Posterior cingulate gyrus (tissue), 11 donors: ENCODE measurements at regions not wholly inside any gene's neighbourhood (a gene's known extent, or its start where the extent isn't known, plus 50 kb on each side); places are given as distances from the start of the nearest gene placed in this dataset.

Experiments
- DNase-seq, 10 donors: peaks; one replicate each; pipeline versions ENCODE4 v3.0.0 to v3.0.0-alpha.2; 2020 to 2021; ENCODE audit warnings: mixed read lengths in 3 of 10
- intact Hi-C: fragments of 100-400 bp; cut with DNase I; formaldehyde crosslinking; loops from one replicate; pipeline ENCODE4 v1.15.1; 2023

GRCh38 chr5:2047341-2047927, 164.7 kb upstream of the IRX4 start:
- DNase-seq, result no peak
- intact Hi-C loops, result no loop called here

DNA sequence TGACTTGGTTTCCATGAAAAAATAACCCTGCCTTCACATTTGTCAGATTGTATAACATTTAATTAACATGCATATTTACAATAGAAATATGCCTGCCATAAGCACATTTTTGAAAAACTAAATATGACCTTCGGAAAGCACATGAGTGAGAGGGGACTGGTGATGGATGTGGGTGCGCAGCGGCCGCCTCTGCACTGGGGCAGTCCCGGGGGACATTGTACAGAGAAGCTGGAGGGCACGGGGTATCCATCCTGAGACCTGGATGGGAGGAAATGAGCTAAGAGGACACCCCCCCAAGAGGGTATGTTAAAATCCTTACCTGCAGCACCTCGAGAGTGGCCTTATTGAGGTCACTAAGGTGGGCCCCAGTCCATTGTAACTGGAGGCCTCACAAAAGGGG, 161.3 kb upstream of the IRX4 start:
- intact Hi-C loops, result no loop called here
- DNase-seq, result no peak

- peak in 1 of 10 donors; percentile 70 for DNase-seq
- intact Hi-C loops, result loop anchor here (5.0 kb wide), 1 partner anchor 377 kb away; no protein-coding TSS in a partner anchor
Measured at GRCh38 chr5:2039180-2039531, 156.4 kb upstream of the IRX4 start.

GRCh38 chr5:2038321-2039179, 155.8 kb upstream of the IRX4 start:
- peak; percentile 35 to 95 (median 62) for DNase-seq
- intact Hi-C loops, result loop anchor here (5.0 kb wide), 1 partner anchor 376 kb away; no protein-coding TSS in a partner anchor

GRCh38 chr5:2036885-2037284, 154.2 kb upstream of the IRX4 start:
- no peak for DNase-seq
- intact Hi-C loops, result loop anchor here (5.0 kb wide), 1 partner anchor 375 kb away; no protein-coding TSS in a partner anchor

DNA sequence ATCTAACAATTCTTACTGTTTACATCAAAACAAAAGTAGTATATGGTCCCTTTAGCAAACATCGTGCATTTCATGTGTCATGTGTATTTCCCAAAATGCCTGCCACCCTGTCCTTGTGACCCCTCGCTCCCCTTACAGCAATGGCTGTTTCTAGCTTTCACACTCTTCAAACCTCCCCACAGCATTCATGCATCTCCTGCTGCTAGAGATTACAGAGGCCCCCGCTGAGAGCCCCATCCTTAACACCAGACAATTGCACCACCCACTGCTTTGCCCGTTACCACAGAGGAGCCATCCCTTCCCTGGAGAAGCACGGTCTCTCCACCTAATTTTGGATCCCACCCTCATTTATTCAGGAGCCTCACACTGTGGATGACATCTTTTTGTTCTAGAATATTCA, 149.7 kb upstream of the IRX4 start:
- intact Hi-C loops, result no loop called here

GRCh38 chr5:2031581-2031980, 148.9 kb upstream of the IRX4 start:
- intact Hi-C loops, result no loop called here
- DNase-seq, result no peak

More for the DNA sequence above, 149.7 kb upstream of the IRX4 start:
- no peak for DNase-seq

GRCh38 chr5:2030131-2030530, 147.4 kb upstream of the IRX4 start:
- no peak for DNase-seq
- intact Hi-C loops, result no loop called here

DNA sequence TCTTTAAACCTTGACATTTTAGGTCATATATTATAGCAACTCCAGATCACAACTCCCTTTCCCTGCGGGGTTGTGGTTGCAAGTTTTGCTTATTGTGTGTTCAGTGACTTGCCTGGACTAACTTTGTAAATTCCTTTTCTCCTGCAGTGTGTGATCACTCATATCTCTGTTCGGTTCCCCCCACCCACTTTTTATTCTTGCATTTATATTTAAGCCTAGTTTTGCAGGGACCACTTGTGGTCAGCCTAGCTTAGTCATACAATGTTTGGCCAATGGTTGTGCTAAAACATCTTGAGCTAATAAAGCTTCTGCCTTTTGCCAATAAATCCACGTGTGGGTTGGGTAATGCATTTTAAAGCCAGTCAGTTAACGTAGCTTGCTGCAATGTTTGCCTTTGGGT, 146.5 kb upstream of the IRX4 start:
- DNase-seq, result no peak
- intact Hi-C loops, result no loop called here

DNA sequence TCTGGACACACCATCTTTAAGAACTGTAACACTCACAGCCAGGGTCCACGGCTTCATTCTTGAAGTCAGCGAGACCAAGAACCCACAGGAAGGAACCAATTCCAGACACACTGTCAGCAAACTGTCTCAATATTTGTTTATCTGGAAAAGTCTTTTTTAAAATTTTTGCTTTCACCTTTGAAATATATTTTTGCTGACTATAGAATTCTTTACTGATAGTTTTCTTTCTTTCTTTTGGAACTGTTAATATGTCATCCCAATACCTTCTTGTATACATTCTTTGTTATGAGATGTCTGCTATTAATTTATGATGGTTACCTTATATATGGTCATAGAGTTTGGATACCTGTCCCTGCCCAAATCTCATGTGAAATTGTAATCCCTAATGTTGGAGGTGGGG, 145.1 kb upstream of the IRX4 start:
- intact Hi-C loops, result no loop called here
- no peak for DNase-seq

- intact Hi-C loops, result no loop called here
- no peak for DNase-seq
Measured at GRCh38 chr5:2024986-2025721, 142.4 kb upstream of the IRX4 start.

DNA sequence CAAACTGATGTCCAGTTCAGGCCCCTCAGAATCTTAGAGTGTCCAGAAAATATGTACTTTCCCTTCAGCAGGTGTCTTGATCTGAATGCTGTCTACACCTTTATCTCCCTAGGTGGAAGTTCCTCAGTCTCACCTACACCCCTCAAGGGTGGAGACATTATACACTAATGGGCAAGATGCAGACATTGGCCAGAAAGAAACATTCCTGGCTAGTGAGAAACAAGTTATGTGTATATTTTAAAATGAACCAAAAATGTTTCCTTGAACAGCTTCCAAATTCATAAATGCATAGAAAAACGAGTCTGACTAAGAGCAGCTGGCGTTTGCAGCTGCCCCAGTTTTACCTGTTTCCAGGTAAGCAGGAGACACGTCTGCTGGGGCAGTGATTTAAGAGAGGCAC, 140.5 kb upstream of the IRX4 start:
- intact Hi-C loops, result no loop called here

DNA sequence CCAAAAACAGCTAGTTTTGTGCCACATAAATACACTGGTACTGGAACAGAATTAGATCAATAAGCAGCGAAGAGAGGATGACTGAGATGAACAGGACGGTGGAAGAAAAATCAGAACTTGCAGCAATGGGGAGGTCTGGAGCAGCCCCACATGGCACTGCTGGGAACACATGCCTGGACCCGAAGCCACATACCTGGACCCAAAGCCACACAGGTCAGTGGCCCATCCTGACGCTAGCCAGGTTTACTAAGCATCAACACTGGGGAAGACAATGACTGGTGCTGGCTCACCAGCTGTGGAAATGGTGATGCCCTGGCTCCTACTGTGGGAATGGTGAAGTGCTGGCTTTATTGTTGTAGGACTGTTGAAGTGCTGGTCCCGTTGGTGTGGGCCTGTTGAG, 139.7 kb upstream of the IRX4 start:
- DNase-seq, result no peak
- intact Hi-C loops, result no loop called here

More for the DNA sequence above, 140.5 kb upstream of the IRX4 start:
- DNase-seq, result no peak

DNA sequence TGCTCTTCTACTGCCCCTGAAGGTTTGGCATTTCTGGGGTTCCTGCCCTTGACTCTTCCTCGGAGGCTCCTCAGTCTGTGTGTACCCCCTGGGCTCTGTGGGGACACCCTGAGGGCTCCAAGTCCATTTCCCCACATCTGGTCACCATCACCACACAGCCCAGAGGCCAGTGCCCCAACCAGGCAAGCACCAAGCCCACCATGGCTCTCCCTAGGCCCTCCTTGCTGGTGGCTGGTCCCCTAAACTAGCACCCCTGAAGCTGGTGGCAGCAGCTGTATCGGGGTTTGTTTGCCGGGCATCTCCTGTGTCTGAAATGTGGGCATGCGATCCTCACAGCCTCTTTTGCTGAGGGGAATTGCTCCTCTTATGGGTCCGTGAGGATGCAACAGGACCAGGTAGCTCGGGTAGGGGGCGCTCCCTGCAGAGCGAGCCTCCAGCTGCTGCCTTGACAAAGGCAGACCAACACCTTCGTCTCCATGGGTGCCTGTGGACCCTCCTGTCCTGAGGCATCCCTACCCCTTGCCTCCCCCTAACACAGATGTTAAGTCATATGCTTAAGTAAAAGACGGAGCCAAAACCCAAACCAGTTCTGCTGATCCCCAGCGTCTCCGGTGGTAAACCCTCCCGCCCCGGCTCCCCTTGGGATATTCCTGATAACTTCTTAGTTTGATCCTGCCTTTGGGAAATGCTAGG, 138.9 kb upstream of the IRX4 start:
- intact Hi-C loops, result no loop called here
- DNase-seq, result no peak

DNA sequence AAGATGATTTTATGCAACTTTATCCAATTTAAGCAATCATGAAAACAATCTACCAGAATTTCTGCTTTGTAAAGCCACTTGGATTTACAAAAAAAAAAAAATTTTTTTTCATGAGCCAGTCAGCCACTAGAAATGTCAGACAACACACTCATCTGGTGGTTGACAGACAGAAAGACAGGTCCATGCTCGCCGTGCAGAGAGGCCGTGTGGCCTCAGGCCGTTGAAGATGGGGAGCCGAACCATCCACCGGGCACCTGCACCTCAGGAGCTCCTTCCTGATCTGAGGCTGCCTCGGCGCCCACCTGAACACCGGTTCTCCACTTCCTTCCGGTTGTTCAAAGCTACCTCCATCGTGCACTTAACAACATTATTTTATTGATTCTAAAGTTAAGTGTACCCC, 138.0 kb upstream of the IRX4 start:
- intact Hi-C loops, result no loop called here
- no peak for DNase-seq

DNA sequence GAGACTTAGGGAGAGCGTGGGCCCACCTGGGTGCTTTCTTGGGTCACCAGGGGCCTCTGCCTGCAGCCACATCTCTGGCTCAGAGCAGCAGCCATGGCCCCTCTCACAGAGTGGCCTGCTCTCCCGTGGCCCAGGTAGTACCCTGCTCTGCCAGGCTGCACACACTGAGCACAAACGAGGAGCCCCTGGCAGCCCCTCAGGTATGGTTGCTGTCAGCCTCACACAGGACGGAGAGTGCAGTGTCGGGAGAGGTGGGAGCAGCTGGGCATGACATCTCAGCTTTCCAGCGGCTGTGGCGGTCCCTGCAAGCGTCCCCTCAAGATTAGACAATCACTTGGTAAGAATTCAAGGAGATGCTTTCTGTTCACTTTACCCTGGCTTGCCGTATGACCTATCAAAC, 137.0 kb upstream of the IRX4 start:
- peak in 1 of 10 donors; percentile 65 for DNase-seq
- intact Hi-C loops, result no loop called here

GRCh38 chr5:2018390-2018724, 135.6 kb upstream of the IRX4 start:
- DNase-seq, result no peak
- intact Hi-C loops, result no loop called here

DNA sequence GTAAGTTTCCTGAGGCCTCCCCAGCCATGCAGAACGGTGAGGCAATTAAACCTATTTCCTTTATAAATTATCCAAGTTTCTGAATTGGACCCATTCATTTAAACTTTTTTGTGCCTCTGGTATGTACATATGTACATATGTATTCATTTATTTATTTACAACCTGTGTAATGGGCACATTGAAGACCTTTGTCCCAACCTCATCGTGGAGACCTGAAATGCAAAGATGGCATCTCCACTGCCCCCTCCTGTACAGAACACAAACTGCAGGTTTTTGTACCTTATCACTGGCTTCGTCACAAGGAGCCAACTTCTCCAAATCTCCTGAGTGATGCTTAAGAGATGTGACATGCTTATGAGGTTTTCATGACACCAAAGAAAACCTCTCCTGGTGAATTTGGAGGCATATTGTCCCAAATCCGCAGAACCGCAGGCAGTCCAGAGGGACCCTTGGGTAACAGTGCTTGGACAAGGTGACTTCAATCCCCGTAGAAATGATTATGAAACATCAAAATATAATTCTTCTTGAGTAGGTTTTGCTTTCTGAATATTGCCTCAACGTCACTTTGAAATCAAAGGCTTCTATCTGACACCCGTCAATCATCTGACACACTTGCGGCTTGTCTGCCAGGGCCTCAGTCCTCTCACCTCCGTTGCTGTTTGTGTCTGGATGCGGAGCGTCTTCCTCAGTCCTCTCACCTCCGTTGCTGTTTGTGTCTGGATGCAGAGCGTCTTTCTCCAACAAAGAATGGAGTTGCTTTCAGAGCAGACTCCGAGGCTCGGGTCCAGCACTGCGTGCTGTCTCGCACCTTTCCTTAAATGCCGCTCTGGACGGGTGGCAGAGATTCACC, 135.0 kb upstream of the IRX4 start:
- intact Hi-C loops, result no loop called here
- no peak for DNase-seq

GRCh38 chr5:2015961-2016360, 133.2 kb upstream of the IRX4 start:
- intact Hi-C loops, result no loop called here
- no peak for DNase-seq
